Chondrocyte (in vitro differentiated cells): ENCODE measurements at regions not wholly inside any gene's neighbourhood (a gene's known extent, or its start where the extent isn't known, plus 50 kb on each side); places are given as distances from the start of the nearest gene placed in this dataset.

Experiments used
- DNase-seq: peaks from one replicate; pipeline ENCODE4 v3.0.0; 2021; ENCODE audit warnings: mixed read lengths, low spot score
- H3K27ac Mint-ChIP-seq: one replicate; pipeline ENCODE4 v1.8.0; 2021; ENCODE audit warnings: mild to moderate bottlenecking, moderate library complexity, mixed read lengths; ENCODE audit not compliant: unreplicated experiment
- H3K27me3 Mint-ChIP-seq: 2 replicates; pipeline ENCODE4 v1.8.0; 2021; ENCODE audit warnings: low read depth, mixed read lengths
- H3K36me3 Mint-ChIP-seq: 2 replicates; pipeline ENCODE4 v1.8.0; 2021; ENCODE audit warnings: low read depth, mixed read lengths
- H3K4me1 Mint-ChIP-seq: 2 replicates; pipeline ENCODE4 v1.8.0; 2021; ENCODE audit warnings: low read depth, mild to moderate bottlenecking, mixed read lengths
- H3K4me3 Mint-ChIP-seq: one replicate; pipeline ENCODE4 v1.8.0; 2021; ENCODE audit warnings: mild to moderate bottlenecking, moderate library complexity, mixed read lengths; ENCODE audit not compliant: unreplicated experiment
- H3K9me3 Mint-ChIP-seq: 2 replicates; pipeline ENCODE4 v1.8.0; 2021; ENCODE audit warnings: low read depth, mixed read lengths
- TF ChIP-seq, protein P1 (sequence below): fragments of 200-600 bp; sonication (generic); IDR thresholded peaks from 2 replicates; pipeline ENCODE4 v1.5.0; 2021; ENCODE audit warnings: antibody characterized with exemption, mild to moderate bottlenecking, moderate library complexity

DNA sequence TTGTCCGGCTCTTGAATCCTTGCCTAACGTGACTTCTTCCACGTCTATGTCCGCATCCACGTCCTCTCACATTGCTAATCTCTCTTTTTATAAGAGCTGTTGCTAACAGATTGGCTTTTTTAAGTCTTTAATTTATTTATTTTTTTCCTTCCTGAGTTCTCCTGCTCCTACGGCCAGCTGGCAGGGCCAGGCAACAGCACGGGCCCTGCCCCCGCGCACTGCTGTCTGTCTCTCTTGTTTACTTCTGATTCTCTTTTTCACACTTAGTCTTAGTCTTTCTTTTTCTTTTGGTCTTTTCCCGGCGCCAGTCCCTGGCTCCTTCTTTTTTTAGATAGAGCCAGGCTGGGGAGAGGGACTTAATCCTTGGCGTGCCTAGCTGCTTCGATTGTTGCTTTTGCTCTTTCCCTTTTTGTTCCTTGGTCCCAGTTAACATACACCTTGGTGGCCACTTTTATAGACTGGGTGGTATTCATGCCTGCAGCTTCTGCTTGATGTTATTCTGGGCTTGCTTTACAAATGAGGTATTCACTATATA lies 53.2 kb upstream of the RBMX start:
- no peak overlapping the region for H3K27ac Mint-ChIP-seq

DNA sequence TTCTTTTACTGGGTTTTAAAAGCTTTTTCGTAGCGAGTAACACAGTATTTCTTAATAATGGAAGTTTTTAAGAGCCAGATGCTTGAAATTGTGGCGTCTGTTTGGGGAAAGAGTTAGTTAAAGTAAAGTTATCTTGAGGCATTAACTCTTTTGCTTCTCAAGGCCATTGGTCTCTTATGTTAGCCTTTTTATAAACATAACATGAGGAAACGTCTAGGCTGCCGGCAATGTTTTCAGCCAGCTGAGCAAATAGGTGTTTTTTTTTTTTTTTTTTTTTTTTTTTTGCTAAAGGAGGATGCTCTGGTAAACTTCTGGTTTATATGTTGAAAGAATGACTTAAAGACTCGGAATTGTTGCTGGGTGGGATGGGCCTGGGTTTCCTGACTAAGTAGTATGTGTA lies 51.1 kb upstream of the RBMX start:
- Mint-ChIP-seq H3K27me3 (no peaks in the 10 kb centered on the region), H3K4me3 (no peak overlapping the region), H3K27ac (no peak overlapping the region), H3K9me3 (peaks cover 6% of the 10 kb centered on the region), H3K4me1 (no peaks in the 10 kb centered on the region), H3K36me3 (no peaks in the 10 kb centered on the region)
- TF ChIP-seq, protein P1, sequence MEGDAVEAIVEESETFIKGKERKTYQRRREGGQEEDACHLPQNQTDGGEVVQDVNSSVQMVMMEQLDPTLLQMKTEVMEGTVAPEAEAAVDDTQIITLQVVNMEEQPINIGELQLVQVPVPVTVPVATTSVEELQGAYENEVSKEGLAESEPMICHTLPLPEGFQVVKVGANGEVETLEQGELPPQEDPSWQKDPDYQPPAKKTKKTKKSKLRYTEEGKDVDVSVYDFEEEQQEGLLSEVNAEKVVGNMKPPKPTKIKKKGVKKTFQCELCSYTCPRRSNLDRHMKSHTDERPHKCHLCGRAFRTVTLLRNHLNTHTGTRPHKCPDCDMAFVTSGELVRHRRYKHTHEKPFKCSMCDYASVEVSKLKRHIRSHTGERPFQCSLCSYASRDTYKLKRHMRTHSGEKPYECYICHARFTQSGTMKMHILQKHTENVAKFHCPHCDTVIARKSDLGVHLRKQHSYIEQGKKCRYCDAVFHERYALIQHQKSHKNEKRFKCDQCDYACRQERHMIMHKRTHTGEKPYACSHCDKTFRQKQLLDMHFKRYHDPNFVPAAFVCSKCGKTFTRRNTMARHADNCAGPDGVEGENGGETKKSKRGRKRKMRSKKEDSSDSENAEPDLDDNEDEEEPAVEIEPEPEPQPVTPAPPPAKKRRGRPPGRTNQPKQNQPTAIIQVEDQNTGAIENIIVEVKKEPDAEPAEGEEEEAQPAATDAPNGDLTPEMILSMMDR = no peak
- no peak for DNase-seq

More for the DNA sequence above, 53.2 kb upstream of the RBMX start:
- TF ChIP-seq, protein P1 = no peak
- H3K4me1 Mint-ChIP-seq = no peaks in the 10 kb centered on the region
- no peak overlapping the region for H3K4me3 Mint-ChIP-seq
- DNase-seq = no peak
- no peaks in the 10 kb centered on the region for H3K27me3 Mint-ChIP-seq
- no peaks in the 10 kb centered on the region for H3K36me3 Mint-ChIP-seq
- peaks cover 6% of the 10 kb centered on the region for H3K9me3 Mint-ChIP-seq
